Panc1 (cell line): ENCODE measurements at regions not wholly inside any gene's neighbourhood (a gene's known extent, or its start where the extent isn't known, plus 50 kb on each side); places are given as distances from the start of the nearest gene placed in this dataset.

Experiments
- POLR2AphosphoS5 ChIP-seq: IDR thresholded peaks from 2 replicates; pipeline ENCODE4 v1.6.1; 2012; ENCODE audit warnings: mild to moderate bottlenecking, low read depth, low read length, moderate library complexity
- TF ChIP-seq, protein P1 (sequence below), 2 experiments: IDR thresholded peaks; 2 replicates each; pipeline ENCODE4 v1.6.1; 2011 to 2012; ENCODE audit warnings: low read depth in 2 of 2, control low read depth in 1 of 2, low read length in 1 of 2, mild to moderate bottlenecking in 1 of 2, moderate library complexity in 1 of 2; ENCODE audit not compliant: insufficient read depth in 1 of 2
- TF ChIP-seq, protein P2 (sequence below): fragments of 450-650 bp; IDR thresholded peaks from 2 replicates; pipeline ENCODE4 v1.5.1; 2017; ENCODE audit warnings: mild to moderate bottlenecking

DNA sequence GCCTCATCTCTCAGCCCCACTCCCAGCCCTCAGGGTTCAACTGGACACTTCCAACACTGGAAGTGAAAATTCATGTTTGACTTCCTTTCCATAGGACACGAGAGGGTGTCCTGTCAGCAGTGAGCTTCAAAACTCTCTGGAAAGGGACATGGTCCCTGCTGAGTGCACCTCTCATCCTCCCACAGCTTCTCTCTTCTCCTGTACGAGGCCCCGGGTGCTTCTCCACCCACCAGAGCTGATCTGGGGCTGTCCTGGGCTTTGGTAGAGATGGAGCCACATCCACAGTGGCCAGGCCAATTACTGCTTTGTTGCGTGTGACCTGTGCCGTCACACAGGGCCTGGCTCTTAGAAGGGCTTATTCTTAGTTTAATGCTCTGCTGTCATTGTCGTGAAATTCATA lies 182.3 kb downstream of the RRAGC start:
- TF ChIP-seq, protein P1, sequence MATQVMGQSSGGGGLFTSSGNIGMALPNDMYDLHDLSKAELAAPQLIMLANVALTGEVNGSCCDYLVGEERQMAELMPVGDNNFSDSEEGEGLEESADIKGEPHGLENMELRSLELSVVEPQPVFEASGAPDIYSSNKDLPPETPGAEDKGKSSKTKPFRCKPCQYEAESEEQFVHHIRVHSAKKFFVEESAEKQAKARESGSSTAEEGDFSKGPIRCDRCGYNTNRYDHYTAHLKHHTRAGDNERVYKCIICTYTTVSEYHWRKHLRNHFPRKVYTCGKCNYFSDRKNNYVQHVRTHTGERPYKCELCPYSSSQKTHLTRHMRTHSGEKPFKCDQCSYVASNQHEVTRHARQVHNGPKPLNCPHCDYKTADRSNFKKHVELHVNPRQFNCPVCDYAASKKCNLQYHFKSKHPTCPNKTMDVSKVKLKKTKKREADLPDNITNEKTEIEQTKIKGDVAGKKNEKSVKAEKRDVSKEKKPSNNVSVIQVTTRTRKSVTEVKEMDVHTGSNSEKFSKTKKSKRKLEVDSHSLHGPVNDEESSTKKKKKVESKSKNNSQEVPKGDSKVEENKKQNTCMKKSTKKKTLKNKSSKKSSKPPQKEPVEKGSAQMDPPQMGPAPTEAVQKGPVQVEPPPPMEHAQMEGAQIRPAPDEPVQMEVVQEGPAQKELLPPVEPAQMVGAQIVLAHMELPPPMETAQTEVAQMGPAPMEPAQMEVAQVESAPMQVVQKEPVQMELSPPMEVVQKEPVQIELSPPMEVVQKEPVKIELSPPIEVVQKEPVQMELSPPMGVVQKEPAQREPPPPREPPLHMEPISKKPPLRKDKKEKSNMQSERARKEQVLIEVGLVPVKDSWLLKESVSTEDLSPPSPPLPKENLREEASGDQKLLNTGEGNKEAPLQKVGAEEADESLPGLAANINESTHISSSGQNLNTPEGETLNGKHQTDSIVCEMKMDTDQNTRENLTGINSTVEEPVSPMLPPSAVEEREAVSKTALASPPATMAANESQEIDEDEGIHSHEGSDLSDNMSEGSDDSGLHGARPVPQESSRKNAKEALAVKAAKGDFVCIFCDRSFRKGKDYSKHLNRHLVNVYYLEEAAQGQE (IDR thresholded peaks at IDR 0.05; ENCODE audit: insufficient read depth in 1 of 2, low read depth in 2 of 2, low read length in 1 of 2), result no peak
- TF ChIP-seq, protein P2, sequence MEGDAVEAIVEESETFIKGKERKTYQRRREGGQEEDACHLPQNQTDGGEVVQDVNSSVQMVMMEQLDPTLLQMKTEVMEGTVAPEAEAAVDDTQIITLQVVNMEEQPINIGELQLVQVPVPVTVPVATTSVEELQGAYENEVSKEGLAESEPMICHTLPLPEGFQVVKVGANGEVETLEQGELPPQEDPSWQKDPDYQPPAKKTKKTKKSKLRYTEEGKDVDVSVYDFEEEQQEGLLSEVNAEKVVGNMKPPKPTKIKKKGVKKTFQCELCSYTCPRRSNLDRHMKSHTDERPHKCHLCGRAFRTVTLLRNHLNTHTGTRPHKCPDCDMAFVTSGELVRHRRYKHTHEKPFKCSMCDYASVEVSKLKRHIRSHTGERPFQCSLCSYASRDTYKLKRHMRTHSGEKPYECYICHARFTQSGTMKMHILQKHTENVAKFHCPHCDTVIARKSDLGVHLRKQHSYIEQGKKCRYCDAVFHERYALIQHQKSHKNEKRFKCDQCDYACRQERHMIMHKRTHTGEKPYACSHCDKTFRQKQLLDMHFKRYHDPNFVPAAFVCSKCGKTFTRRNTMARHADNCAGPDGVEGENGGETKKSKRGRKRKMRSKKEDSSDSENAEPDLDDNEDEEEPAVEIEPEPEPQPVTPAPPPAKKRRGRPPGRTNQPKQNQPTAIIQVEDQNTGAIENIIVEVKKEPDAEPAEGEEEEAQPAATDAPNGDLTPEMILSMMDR, result no peak
- no peak for TF ChIP-seq POLR2AphosphoS5
